Activated CD4-positive, alpha-beta T cell treated with anti-CD3 and anti-CD28 coated beads, Interleukin-2, amount 50 U/mL, for 4 hours (primary cell): ENCODE measurements at regions not wholly inside any gene's neighbourhood (a gene's known extent, or its start where the extent isn't known, plus 50 kb on each side); places are given as distances from the start of the nearest gene placed in this dataset.

ENCODE experiments used
- DNase-seq, 2 experiments: peaks; one replicate each; pipeline ENCODE4 v3.0.0-alpha.2; 2020

GRCh38 chr21:38743772-38744529 is 61.8 kb upstream of the ETS2 start:
- DNase-seq: no peak

DNA sequence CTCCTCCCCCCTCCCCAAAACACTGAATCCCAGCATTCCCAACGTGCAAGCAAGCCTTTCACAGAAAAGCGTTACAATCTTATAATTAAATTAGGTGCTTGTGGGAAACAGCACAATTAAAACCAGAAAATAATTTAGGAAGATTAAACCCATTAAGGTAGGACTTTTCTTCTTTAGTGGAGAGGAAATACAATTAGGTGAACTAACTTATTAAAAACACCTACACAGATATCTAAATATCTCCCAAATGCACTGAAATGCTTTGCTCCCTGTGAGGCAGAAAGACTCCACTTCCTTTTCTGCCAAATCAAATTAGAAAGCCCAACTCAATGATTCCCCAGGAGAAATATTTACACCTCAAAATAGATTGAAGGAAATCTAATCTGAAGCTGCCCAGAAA is 60.9 kb upstream of the ETS2 start:
- no peak for DNase-seq

DNA sequence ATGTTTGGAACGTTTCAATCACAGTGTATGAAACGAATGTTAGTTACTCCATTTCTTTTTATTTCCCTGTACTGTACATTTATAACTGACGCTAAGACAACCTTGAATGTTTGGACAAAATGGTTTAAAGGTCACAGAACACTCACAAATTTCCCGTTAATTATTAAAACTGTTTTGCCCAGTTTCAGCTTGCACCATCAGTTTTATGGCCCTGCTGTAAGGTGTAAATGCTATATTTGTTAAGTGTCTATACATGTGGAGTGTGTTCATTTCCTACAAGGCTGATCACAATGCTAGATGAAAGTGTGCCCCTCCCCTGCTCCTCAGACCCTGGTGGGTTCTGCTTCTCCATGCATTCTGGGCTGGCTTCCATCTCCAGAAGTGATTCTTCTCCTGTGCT is 57.9 kb upstream of the ETS2 start:
- no peak for DNase-seq

- DNase-seq: no peak
These were observed 54.2 kb upstream of the ETS2 start for GRCh38 chr21:38751379-38752050.

GRCh38 chr21:38752051-38752505 is 53.7 kb upstream of the ETS2 start:
- no peak for DNase-seq

- no peak for DNase-seq
These were observed 52.6 kb upstream of the ETS2 start for GRCh38 chr21:38753114-38753513.

DNA sequence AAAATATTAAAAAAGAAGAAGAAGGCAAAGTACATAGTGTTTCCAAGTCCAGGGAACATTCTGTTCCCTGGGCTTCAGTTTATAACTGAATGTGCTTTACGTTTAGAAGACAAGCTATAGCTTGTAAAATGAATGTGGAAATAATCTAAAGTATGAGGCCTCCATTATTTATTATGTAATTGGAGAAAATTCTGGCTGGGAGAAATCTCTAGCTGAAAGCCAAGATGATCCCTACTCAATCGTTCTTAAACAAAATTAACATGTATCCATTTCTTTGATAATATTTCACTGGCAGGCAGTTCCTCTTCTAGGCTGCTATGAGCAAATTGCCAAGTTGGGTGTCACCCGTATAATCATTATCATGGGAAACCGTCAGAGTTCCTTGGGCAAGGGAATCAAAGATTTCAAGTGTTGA is 52.2 kb upstream of the ETS2 start:
- no peak for DNase-seq
